ENCODE measurements at regions not wholly inside any gene's neighbourhood (a gene's known extent, or its start where the extent isn't known, plus 50 kb on each side); places are given as distances from the start of the nearest gene placed in this dataset.

DNA sequence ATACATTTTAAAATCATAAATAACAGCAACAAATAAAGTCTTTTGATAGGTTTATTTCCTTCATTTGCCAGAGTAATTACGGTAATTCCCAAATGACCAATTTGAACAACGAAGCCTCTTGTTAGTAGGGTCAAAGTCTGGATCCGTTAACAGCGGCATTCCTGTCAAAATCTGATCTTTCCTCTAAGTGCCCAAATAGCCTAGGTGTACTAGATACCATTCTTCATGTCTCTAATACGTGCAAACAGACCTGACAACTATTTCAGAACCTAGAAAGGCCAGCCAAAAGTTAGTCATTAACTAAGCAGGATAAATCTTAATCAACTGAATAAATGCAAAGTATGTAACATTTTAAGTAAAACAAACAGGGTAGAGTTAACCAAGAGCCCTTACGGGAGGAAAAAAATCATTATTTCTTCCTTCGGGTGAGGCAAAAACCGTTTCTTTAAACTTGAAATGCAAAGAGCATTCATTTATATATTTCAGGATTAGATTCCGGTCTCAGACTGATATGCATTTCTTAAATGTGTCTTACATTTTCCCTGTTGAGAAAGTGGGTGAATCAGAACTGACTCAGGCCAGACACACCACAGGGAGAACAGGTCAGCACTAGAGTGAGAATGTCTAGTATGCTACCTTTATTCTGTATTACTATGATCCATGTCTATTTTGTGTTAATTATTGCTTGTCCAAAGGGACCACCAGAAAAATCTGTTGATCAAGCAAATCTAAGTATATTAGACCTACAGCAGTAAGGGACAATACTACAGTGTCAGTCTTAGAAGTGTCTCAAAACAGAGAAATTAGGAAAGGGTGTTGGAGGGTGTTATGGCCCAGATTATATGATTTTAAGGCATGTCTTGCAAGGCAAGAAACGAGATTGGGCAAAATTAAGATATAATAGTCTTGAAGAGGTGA, 141.5 kb upstream of the NDUFV2 start:
- no peaks in the 10 kb centered on the region for H3K9me3 ChIP-seq (ENCODE audit: control insufficient read depth, low read length)
- Mint-ChIP-seq H3K9me3 (peaks cover 11% of the 10 kb centered on the region), H3K27me3 (ENCODE audit: insufficient read depth) (no peaks in the 10 kb centered on the region), H3K4me1 (peaks cover 30% of the 10 kb centered on the region), H3K27ac (no peak overlapping the region), H3K4me3 (no peak overlapping the region), H3K36me3 (ENCODE audit: low read depth) (no peaks in the 10 kb centered on the region)
- H3K36me3 ChIP-seq (ENCODE audit: control insufficient read depth, insufficient read depth, low read length) = no peaks in the 10 kb centered on the region
- H3K4me1 ChIP-seq (ENCODE audit: control insufficient read depth, insufficient read depth, low read length) = peaks cover 5% of the 10 kb centered on the region
- H3K4me3 ChIP-seq (ENCODE audit: low read length) = no peak overlapping the region
- no peak overlapping the region for H3K9ac ChIP-seq (ENCODE audit: extremely low read depth, low read length, poor library complexity, severe bottlenecking)
- no peaks in the 10 kb centered on the region for H3K27me3 ChIP-seq (ENCODE audit: control insufficient read depth, insufficient read depth, low read length, poor library complexity, severe bottlenecking)
- TF ChIP-seq, protein P1, sequence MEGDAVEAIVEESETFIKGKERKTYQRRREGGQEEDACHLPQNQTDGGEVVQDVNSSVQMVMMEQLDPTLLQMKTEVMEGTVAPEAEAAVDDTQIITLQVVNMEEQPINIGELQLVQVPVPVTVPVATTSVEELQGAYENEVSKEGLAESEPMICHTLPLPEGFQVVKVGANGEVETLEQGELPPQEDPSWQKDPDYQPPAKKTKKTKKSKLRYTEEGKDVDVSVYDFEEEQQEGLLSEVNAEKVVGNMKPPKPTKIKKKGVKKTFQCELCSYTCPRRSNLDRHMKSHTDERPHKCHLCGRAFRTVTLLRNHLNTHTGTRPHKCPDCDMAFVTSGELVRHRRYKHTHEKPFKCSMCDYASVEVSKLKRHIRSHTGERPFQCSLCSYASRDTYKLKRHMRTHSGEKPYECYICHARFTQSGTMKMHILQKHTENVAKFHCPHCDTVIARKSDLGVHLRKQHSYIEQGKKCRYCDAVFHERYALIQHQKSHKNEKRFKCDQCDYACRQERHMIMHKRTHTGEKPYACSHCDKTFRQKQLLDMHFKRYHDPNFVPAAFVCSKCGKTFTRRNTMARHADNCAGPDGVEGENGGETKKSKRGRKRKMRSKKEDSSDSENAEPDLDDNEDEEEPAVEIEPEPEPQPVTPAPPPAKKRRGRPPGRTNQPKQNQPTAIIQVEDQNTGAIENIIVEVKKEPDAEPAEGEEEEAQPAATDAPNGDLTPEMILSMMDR (conservative IDR thresholded peaks at IDR 0.05) = no peak
- 86 to 92% methylated on average over 7 to 10 of the region's 10 CpGs for WGBS, 2 experiments (ENCODE audit: insufficient coverage in 1 of 2, insufficient read length in 1 of 2)
- no peak for DNase-seq
- no peak overlapping the region for H3K27ac ChIP-seq (ENCODE audit: low read depth, low read length)

DNA sequence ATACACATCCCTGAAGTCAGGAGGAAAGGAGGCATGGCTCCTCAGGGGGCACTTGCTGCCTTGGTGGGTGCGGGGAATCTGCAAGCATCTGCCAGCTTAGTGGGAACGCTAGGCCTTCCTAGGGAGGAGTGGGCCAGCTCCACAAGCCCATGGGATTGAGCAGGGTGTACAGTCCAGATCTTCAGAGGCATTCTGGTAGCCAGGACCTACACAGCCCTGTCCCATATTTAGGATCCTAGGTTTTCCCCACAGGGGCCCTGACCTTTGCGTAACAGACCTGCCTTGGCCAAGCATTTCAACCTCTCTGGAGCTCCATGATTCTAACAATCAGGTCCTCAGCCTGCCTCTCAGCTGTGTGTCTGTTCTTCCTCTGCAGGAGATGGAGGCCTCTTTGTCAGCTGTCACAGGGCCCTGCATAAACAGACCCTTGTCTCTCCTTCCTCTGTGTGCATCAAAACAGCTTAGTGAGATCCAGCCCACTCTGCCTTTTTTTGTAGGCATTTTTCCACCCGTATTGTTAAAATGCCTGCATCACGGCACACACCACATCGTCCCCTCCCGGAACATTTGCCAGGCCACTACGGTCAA, 140.2 kb upstream of the NDUFV2 start:
- Mint-ChIP-seq H3K4me3 (no peak overlapping the region), H3K4me1 (peaks cover 24% of the 10 kb centered on the region), H3K36me3 (ENCODE audit: low read depth) (no peaks in the 10 kb centered on the region), H3K27ac (no peak overlapping the region), H3K27me3 (ENCODE audit: insufficient read depth) (no peaks in the 10 kb centered on the region), H3K9me3 (peaks cover 8% of the 10 kb centered on the region)
- Histone ChIP-seq H3K36me3 (ENCODE audit: control insufficient read depth, insufficient read depth, low read length) (no peaks in the 10 kb centered on the region), H3K9ac (ENCODE audit: extremely low read depth, low read length, poor library complexity, severe bottlenecking) (no peak overlapping the region), H3K27ac (ENCODE audit: low read depth, low read length) (no peak overlapping the region), H3K4me3 (ENCODE audit: low read length) (no peak overlapping the region), H3K4me1 (ENCODE audit: control insufficient read depth, insufficient read depth, low read length) (peaks cover 4% of the 10 kb centered on the region), H3K9me3 (ENCODE audit: control insufficient read depth, low read length) (no peaks in the 10 kb centered on the region), H3K27me3 (ENCODE audit: control insufficient read depth, insufficient read depth, low read length, poor library complexity, severe bottlenecking) (no peaks in the 10 kb centered on the region)
- WGBS, 2 experiments (ENCODE audit: insufficient coverage in 1 of 2, insufficient read length in 1 of 2) = 96 to 97% methylated on average over 7 to 8 of the region's 8 CpGs
- no peak for DNase-seq
- TF ChIP-seq, protein P1 (conservative IDR thresholded peaks at IDR 0.05) = no peak

DNA sequence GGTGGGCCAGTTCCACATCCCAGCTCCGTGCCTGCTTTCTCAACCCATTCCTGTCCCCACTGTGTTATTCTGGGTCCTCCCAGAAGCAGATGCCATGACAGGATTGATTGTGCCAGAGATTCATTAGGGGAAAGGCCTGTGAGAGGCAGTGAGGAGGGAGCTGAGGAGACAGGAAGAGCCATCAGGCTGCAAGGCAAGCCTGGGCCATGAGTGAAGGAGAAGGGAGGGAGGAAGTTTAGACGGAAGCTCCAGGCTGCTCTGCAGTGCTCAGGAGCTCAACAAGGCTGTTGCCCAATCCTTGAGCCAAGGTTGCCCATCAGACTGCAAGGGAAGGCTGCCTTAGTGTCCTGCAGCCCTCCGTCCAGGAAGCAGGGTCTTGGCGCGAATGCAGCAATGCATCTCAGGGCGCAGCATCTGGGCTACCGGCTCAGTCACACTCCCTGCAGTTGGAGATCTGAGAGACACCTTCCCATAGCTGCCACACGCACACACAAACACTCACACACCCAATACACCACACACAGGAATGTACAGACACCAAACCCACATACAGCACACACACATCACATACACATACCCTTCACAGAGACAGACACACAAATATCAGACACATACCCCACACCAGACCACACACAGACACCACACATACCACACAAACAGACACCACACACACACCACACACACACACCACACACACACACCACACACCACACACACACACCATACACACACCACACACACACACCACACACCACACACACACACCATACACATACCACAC, 139.5 kb upstream of the NDUFV2 start:
- Mint-ChIP-seq H3K27me3 (ENCODE audit: insufficient read depth) (no peaks in the 10 kb centered on the region), H3K9me3 (peaks cover under 1% of the 10 kb centered on the region), H3K36me3 (ENCODE audit: low read depth) (no peaks in the 10 kb centered on the region), H3K4me3 (no peak overlapping the region), H3K4me1 (peaks cover 24% of the 10 kb centered on the region), H3K27ac (no peak overlapping the region)
- peaks cover 4% of the 10 kb centered on the region for H3K4me1 ChIP-seq (ENCODE audit: control insufficient read depth, insufficient read depth, low read length)
- no peaks in the 10 kb centered on the region for H3K27me3 ChIP-seq (ENCODE audit: control insufficient read depth, insufficient read depth, low read length, poor library complexity, severe bottlenecking)
- no peaks in the 10 kb centered on the region for H3K9me3 ChIP-seq (ENCODE audit: control insufficient read depth, low read length)
- TF ChIP-seq, protein P1 (conservative IDR thresholded peaks at IDR 0.05) = no peak
- no peak for DNase-seq
- 80 to 90% methylated on average over 2 to 8 of the region's 8 CpGs for WGBS, 2 experiments (ENCODE audit: insufficient coverage in 1 of 2, insufficient read length in 1 of 2)
- no peak overlapping the region for H3K4me3 ChIP-seq (ENCODE audit: low read length)
- H3K36me3 ChIP-seq (ENCODE audit: control insufficient read depth, insufficient read depth, low read length) = no peaks in the 10 kb centered on the region
- no peak overlapping the region for H3K9ac ChIP-seq (ENCODE audit: extremely low read depth, low read length, poor library complexity, severe bottlenecking)
- H3K27ac ChIP-seq (ENCODE audit: low read depth, low read length) = no peak overlapping the region

Measured in endodermal cell (in vitro differentiated cells).